ENCODE measurements at regions not wholly inside any gene's neighbourhood (a gene's known extent, or its start where the extent isn't known, plus 50 kb on each side); places are given as distances from the start of the nearest gene placed in this dataset.

DNA sequence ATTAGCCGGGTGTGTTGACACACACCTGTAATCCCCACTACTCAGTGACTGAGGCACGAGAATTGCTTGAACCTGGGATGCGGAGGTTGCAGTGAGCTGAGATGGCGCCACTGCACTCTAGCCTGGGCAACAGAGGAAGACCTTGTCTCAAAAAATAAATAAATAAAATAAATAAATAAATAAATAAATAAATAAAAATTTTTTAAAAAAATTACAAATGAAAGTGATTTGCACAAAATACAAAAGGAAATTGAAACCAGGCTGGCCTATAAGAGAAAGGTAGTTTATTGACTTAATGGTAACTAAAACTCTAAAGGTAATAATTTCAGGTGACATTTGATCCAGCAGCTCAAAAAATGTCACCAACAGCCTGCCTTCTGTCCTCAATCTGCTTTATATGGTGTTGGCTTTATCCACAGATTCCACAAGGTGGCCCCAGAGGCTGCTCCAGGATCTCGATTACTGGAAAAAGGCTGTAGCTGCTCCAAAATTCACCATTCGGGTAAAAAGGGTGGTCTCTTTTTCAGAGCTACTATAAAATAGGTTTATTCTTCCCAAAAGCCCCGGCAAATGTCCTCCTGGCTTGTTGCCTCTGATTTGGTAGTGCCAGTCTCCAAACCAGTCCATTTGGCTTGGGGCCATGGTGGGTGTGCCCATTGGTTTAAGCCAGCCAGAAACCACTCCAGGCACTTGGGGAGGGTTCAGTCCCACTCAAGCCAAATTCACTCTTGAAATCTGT is 61.4 kb upstream of the TRIM2 start:
- TF ChIP-seq POLR2AphosphoS5 (IDR thresholded peaks at IDR 0.05; ENCODE audit: low read depth, low read length) (no peak), POLR2A (IDR thresholded peaks at IDR 0.05; ENCODE audit: low read depth, low read length) (no peak), TAF1 (IDR thresholded peaks at IDR 0.05; ENCODE audit: borderline replicate concordance, low read depth, low read length) (no peak)
